SK-N-SH (cell line): ENCODE measurements at regions not wholly inside any gene's neighbourhood (a gene's known extent, or its start where the extent isn't known, plus 50 kb on each side); places are given as distances from the start of the nearest gene placed in this dataset.

Experiments used
- CTCF ChIA-PET: fragments of 300-600, 350-600 bp; formaldehyde crosslinking; extraction: SDS; loops from one replicate; lab custom pipeline; 2021; lab: Yijun Ruan, JAX
- POLR2A ChIA-PET: fragments of 350-600 bp; sonication (Branson Sonifier 250); formaldehyde crosslinking; extraction: SDS; loops from one replicate; lab custom pipeline; 2020; ENCODE audit warnings: antibody characterized with exemption, inconsistent platforms; lab: Yijun Ruan, JAX
- DNase-seq: peaks from one replicate; pipeline ENCODE4 v3.0.0; 2012
- H2AFZ ChIP-seq: fragments of 200-600 bp; sonication (generic); 2 replicates; pipeline ENCODE4 v1.8.1; 2016; ENCODE audit warnings: antibody characterized with exemption, mild to moderate bottlenecking, low read depth
- H3F3A ChIP-seq: fragments of 200-600 bp; sonication (generic); replicated peaks from 2 replicates; pipeline ENCODE3; 2016; ENCODE audit warnings: antibody characterized with exemption, mild to moderate bottlenecking; ENCODE audit not compliant: insufficient read depth
- H3K27ac ChIP-seq, 2 experiments: fragments of 200-500 bp in 1 of 2; fragments of 200-600 bp in 1 of 2; sonication (Bioruptor generic) in 1 of 2; sonication (generic), shearing (Covaris generic) in 1 of 2; 2 replicates each; pipeline versions ENCODE4 v1.5.1 to v1.6.1; 2014 to 2016; ENCODE audit warnings: low read depth in 2 of 2, inconsistent platforms in 1 of 2, low read length in 1 of 2, mild to moderate bottlenecking in 1 of 2, mixed read lengths in 1 of 2
- H3K27me3 ChIP-seq: fragments of 200-600 bp; sonication (generic), shearing (Covaris generic); 2 replicates; pipeline ENCODE4 v1.6.1; 2016; ENCODE audit warnings: mixed run types; ENCODE audit not compliant: insufficient read depth
- H3K36me3 ChIP-seq, 2 experiments: fragments of 200-500 bp in 1 of 2; fragments of 200-600 bp in 1 of 2; sonication (Bioruptor generic) in 1 of 2; sonication (generic) in 1 of 2; replicated peaks in 1 of 2; 2 replicates each; pipeline versions ENCODE3 to v1.5.1; 2014 to 2016; ENCODE audit warnings: low read length in 1 of 2, mild to moderate bottlenecking in 1 of 2; ENCODE audit not compliant: insufficient read depth in 2 of 2, control insufficient read depth in 1 of 2
- H3K4me1 ChIP-seq, 2 experiments: fragments of 200-500 bp in 1 of 2; fragments of 200-600 bp in 1 of 2; sonication (Bioruptor generic) in 1 of 2; sonication (generic), shearing (Covaris generic) in 1 of 2; 2 replicates each; pipeline versions ENCODE4 v1.5.1 to v1.6.1; 2014 to 2016; ENCODE audit warnings: low read depth in 1 of 2, low read length in 1 of 2, mixed run types in 1 of 2; ENCODE audit not compliant: insufficient read depth in 2 of 2, control insufficient read depth in 1 of 2
- H3K4me2 ChIP-seq: fragments of 200-600 bp; sonication (generic), shearing (Covaris generic); 2 replicates; pipeline ENCODE4 v1.6.1; 2017; ENCODE audit warnings: mixed run types
- H3K4me3 ChIP-seq, 2 experiments: fragments of 200-500 bp in 1 of 2; fragments of 200-600 bp in 1 of 2; sonication (Bioruptor generic) in 1 of 2; sonication (generic), shearing (Covaris generic) in 1 of 2; 2 replicates each; pipeline versions ENCODE4 v1.5.1 to v1.8.1; 2014 to 2016; ENCODE audit warnings: low read depth in 2 of 2, inconsistent platforms in 1 of 2, low read length in 1 of 2, mild to moderate bottlenecking in 1 of 2, mixed read lengths in 1 of 2, moderate library complexity in 1 of 2
- H3K79me2 ChIP-seq: fragments of 200-600 bp; sonication (generic); 2 replicates; pipeline ENCODE4 v1.8.1; 2017; ENCODE audit warnings: mild to moderate bottlenecking; ENCODE audit not compliant: insufficient read depth
- H3K9ac ChIP-seq: fragments of 200-600 bp; sonication (generic); 2 replicates; pipeline ENCODE4 v1.6.1; 2017; ENCODE audit warnings: mixed run types
- H3K9me2 ChIP-seq: fragments of 200-600 bp; sonication (generic); 2 replicates; pipeline ENCODE4 v1.6.1; 2017; ENCODE audit warnings: mixed run types
- H3K9me3 ChIP-seq: fragments of 200-600 bp; sonication (generic); 2 replicates; pipeline ENCODE4 v1.6.1; 2017; ENCODE audit warnings: mixed run types, mild to moderate bottlenecking, moderate library complexity
- H4K20me1 ChIP-seq: fragments of 200-600 bp; sonication (generic); 2 replicates; pipeline ENCODE4 v1.6.1; 2017; ENCODE audit warnings: mild to moderate bottlenecking, mixed run types; ENCODE audit not compliant: insufficient read depth
- CHD2 ChIP-seq: fragments of 150-350 bp; IDR thresholded peaks from 2 replicates; pipeline ENCODE4 v1.6.1; 2018; ENCODE audit warnings: low read length; ENCODE audit not compliant: partially characterized antibody
- EP300 ChIP-seq, 2 experiments: IDR thresholded peaks; 2 replicates each; pipeline versions ENCODE4 v1.4.0 to v1.6.1; 2012; ENCODE audit warnings: borderline replicate concordance in 1 of 2, low read depth in 1 of 2, low read length in 1 of 2
- FOSL2 ChIP-seq: IDR thresholded peaks from 2 replicates; pipeline ENCODE4 v1.4.0; 2012; ENCODE audit warnings: low read depth, mild to moderate bottlenecking, moderate library complexity, borderline replicate concordance
- FOXJ3 ChIP-seq: sonication (generic); formaldehyde crosslinking; IDR thresholded peaks from 2 replicates; pipeline ENCODE4 v1.5.1; 2020; ENCODE audit warnings: mild to moderate bottlenecking, missing genetic modification reagents
- FOXM1 ChIP-seq: IDR thresholded peaks from 2 replicates; pipeline ENCODE4 v1.4.0; 2012; ENCODE audit warnings: low read depth, mild to moderate bottlenecking
- GABPA ChIP-seq: IDR thresholded peaks from 2 replicates; pipeline ENCODE4 v1.4.0; 2012; ENCODE audit warnings: low read depth, mild to moderate bottlenecking
- GATA2 ChIP-seq: sonication (generic); formaldehyde crosslinking; IDR thresholded peaks from 2 replicates; pipeline ENCODE4 v1.5.0; 2020; ENCODE audit warnings: mild to moderate bottlenecking, missing genetic modification reagents
- MEF2A ChIP-seq: IDR thresholded peaks from 2 replicates; pipeline ENCODE4 v1.4.0; 2012; ENCODE audit warnings: low read depth, borderline replicate concordance
- MXI1 ChIP-seq: IDR thresholded peaks from 2 replicates; pipeline ENCODE4 v1.6.1; 2012; ENCODE audit warnings: mild to moderate bottlenecking, low read depth, low read length, improper control_type of control experiment
- NFIC ChIP-seq: IDR thresholded peaks from 2 replicates; pipeline ENCODE4 v1.4.0; 2012; ENCODE audit warnings: borderline replicate concordance
- PBX3 ChIP-seq: IDR thresholded peaks from 2 replicates; pipeline ENCODE4; 2012
- POLR2AphosphoS5 ChIP-seq: IDR thresholded peaks from 2 replicates; pipeline ENCODE4 v1.6.1; 2012; ENCODE audit warnings: low read depth, low read length
- RAD21 ChIP-seq: IDR thresholded peaks from 2 replicates; pipeline ENCODE4 v1.6.1; 2012; ENCODE audit warnings: mild to moderate bottlenecking, low read length
- REST ChIP-seq: IDR thresholded peaks from 2 replicates; pipeline ENCODE4 v1.6.1; 2012; ENCODE audit warnings: mild to moderate bottlenecking, low read depth, low read length, moderate library complexity
- SMC3 ChIP-seq: IDR thresholded peaks from 2 replicates; pipeline ENCODE4 v1.6.1; 2012; ENCODE audit warnings: low read depth, low read length, improper control_type of control experiment
- TAF1 ChIP-seq: IDR thresholded peaks from 2 replicates; pipeline ENCODE4 v1.6.1; 2012; ENCODE audit warnings: low read depth, mild to moderate bottlenecking, low read length, moderate library complexity, borderline replicate concordance
- USF2 ChIP-seq: fragments of 150-350 bp; IDR thresholded peaks from 2 replicates; pipeline ENCODE4 v1.6.1; 2017; ENCODE audit warnings: antibody characterized with exemption, low read length, low read depth, borderline replicate concordance
- YY1 ChIP-seq: IDR thresholded peaks from 2 replicates; pipeline ENCODE4 v1.4.0; 2012; ENCODE audit warnings: low read depth, mild to moderate bottlenecking
- ZBTB33 ChIP-seq: IDR thresholded peaks from 2 replicates; pipeline ENCODE4 v1.4.0; 2012; ENCODE audit warnings: low read depth, borderline replicate concordance
- WGBS: methylation state at CpG from one replicate; pipeline ENCODE4 v1.1.6; 2017; ENCODE audit warnings: low lambda C conversion rate; 5-methylcytosine and 5-hydroxymethylcytosine counted together

- Histone ChIP-seq H3K79me2 (no peaks in the 10 kb centered on the region), H4K20me1 (no peaks in the 10 kb centered on the region), H3K27ac (no peak overlapping the region), H3K27me3 (no peaks in the 10 kb centered on the region), H3K4me2 (no peak overlapping the region), H3K36me3 (no peaks in the 10 kb centered on the region), H3K4me1 (no peaks in the 10 kb centered on the region), H3K9me2 (no peaks in the 10 kb centered on the region), H2AFZ (no peak overlapping the region), H3K4me3 (no peak overlapping the region), H3F3A (no peaks in the 10 kb centered on the region), H3K9ac (no peak overlapping the region), H3K9me3 (no peaks in the 10 kb centered on the region)
- CTCF ChIA-PET: interaction anchor here (1.4 kb wide), 1 partner anchor 14 kb away, joined by 3 read pairs; no protein-coding TSS in a partner anchor
- WGBS: 16% methylated on average over 4 of the region's 4 CpGs
- POLR2A ChIA-PET: no interaction called here
- no peak for DNase-seq
- TF ChIP-seq YY1 (no peak), MXI1 (no peak), SMC3 (no peak), RAD21 (no peak), PBX3 (no peak)
- TF ChIP-seq, all 33 proteins: peak for 0
Observed at GRCh38 chr7:136495081-136495480, 373.4 kb upstream of the CHRM2 start.

- Histone ChIP-seq H3K9ac (no peak overlapping the region), H3K27me3 (no peaks in the 10 kb centered on the region), H3K4me1 (no peaks in the 10 kb centered on the region), H4K20me1 (no peaks in the 10 kb centered on the region), H3K79me2 (no peaks in the 10 kb centered on the region), H3K9me2 (no peaks in the 10 kb centered on the region), H3K9me3 (no peaks in the 10 kb centered on the region), H3K36me3 (no peaks in the 10 kb centered on the region), H3K27ac (no peak overlapping the region), H3K4me2 (no peak overlapping the region), H3K4me3 (no peak overlapping the region), H2AFZ (no peak overlapping the region), H3F3A (no peaks in the 10 kb centered on the region)
- TF ChIP-seq REST: no peak
- TF ChIP-seq ZBTB33: no peak
- TF ChIP-seq TAF1: no peak
- TF ChIP-seq NFIC: no peak
- no peak for TF ChIP-seq USF2
- TF ChIP-seq FOSL2: no peak
- no peak for TF ChIP-seq MEF2A
- TF ChIP-seq GATA2 (CRISPR knock-in tag): no peak
- TF ChIP-seq RAD21: no peak
- TF ChIP-seq CHD2: no peak
- TF ChIP-seq EP300 (IDR thresholded peaks at IDR 0.05; ENCODE audit: borderline replicate concordance in 1 of 2, low read depth in 1 of 2, low read length in 1 of 2): no peak
- TF ChIP-seq FOXM1: no peak
- TF ChIP-seq POLR2AphosphoS5: no peak
- no peak for TF ChIP-seq FOXJ3 (CRISPR knock-in tag)
- TF ChIP-seq GABPA: no peak
- 29% methylated on average over 4 of the region's 4 CpGs for WGBS
- no peak for DNase-seq
- ChIA-PET POLR2A (no interaction called here), CTCF (no interaction called here)
Observed at GRCh38 chr7:136492366-136492765, 376.1 kb upstream of the CHRM2 start.
